Fibroblast of the aortic adventitia (primary cell): ENCODE measurements at regions not wholly inside any gene's neighbourhood (a gene's known extent, or its start where the extent isn't known, plus 50 kb on each side); places are given as distances from the start of the nearest gene placed in this dataset.
"Not testable (repeated sequence)": the region's sequence is repeated elsewhere in the genome, so short reads cannot be mapped to it uniquely, and the experiment has no call there.

ENCODE experiments used
- DNase-seq: peaks from one replicate; pipeline ENCODE4 v3.0.0-alpha.2; 2010; ENCODE audit warnings: low read depth
- H3K4me3 ChIP-seq: 2 replicates; pipeline ENCODE4 v1.5.1; 2011; ENCODE audit warnings: low read depth, mild to moderate bottlenecking, control low read depth, low read length, moderate library complexity
- CTCF ChIP-seq: IDR thresholded peaks from 2 replicates; pipeline ENCODE4 v1.5.1; 2011; ENCODE audit warnings: mild to moderate bottlenecking, low read length, control low read depth, inconsistent platforms; ENCODE audit not compliant: insufficient read depth

GRCh38 chr11:15346907-15347306 lies 232.2 kb downstream of the INSC start:
- no peak for TF ChIP-seq CTCF
- no peak for DNase-seq

GRCh38 chr11:15347969-15348734 lies 233.4 kb downstream of the INSC start:
- no peak overlapping the region for H3K4me3 ChIP-seq
- DNase-seq = no peak
- TF ChIP-seq CTCF = no peak

More at GRCh38 chr11:15346907-15347306, 232.2 kb downstream of the INSC start:
- no peak overlapping the region for H3K4me3 ChIP-seq

GRCh38 chr11:15349413-15349812 lies 234.7 kb downstream of the INSC start:
- TF ChIP-seq CTCF = no peak
- DNase-seq = no peak

GRCh38 chr11:15361316-15361715 lies 246.6 kb downstream of the INSC start:
- TF ChIP-seq CTCF = no peak
- DNase-seq = no peak
- no peak overlapping the region for H3K4me3 ChIP-seq

More at GRCh38 chr11:15349413-15349812, 234.7 kb downstream of the INSC start:
- no peak overlapping the region for H3K4me3 ChIP-seq

DNA sequence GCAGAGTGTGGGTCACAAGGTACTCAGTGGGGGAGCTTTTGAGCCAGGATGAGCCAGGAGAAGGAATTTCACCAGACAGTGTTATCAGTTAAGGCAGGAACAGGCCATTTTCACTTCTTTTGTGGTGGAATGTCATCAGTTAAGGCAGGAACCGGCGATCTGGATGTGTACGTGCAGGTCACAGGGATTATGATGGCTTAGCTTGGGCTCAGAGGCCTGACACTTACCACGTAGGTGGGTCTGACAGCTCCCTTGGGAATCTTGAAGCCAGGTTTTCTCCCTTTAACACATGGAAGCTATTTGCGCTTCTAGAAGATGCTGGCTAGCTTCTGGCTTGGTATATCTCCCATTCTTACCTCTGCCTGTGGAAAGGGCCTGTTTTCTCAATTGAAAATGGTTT lies 250.6 kb downstream of the INSC start:
- H3K4me3 ChIP-seq, DNase-seq: not testable (repeated sequence)

- TF ChIP-seq CTCF = no peak
- H3K4me3 ChIP-seq = no peak overlapping the region
- no peak for DNase-seq
These were observed 253.0 kb downstream of the INSC start for GRCh38 chr11:15367695-15368094.

GRCh38 chr11:15370495-15371147 lies 255.9 kb downstream of the INSC start:
- TF ChIP-seq CTCF = no peak
- no peak for DNase-seq
- H3K4me3 ChIP-seq = no peak overlapping the region
